PFSK-1 (cell line): ENCODE measurements at regions not wholly inside any gene's neighbourhood (a gene's known extent, or its start where the extent isn't known, plus 50 kb on each side); places are given as distances from the start of the nearest gene placed in this dataset.

Experiments
- FOXP2 ChIP-seq: optimal IDR thresholded peaks from 2 replicates; pipeline ENCODE3; 2011; ENCODE audit warnings: borderline replicate concordance, control low read depth, inconsistent platforms; ENCODE audit not compliant: insufficient read depth; ENCODE audit errors: extremely low read length, extremely low read depth
- POLR2AphosphoS5 ChIP-seq: IDR thresholded peaks from 2 replicates; pipeline ENCODE4 v1.6.1; 2012; ENCODE audit warnings: low read depth, mild to moderate bottlenecking, control low read depth, low read length, moderate library complexity
- REST ChIP-seq, 2 experiments: IDR thresholded peaks; 2 replicates each; pipeline versions ENCODE4 v1.6.1 to v1.8.0; 2011 to 2012; ENCODE audit warnings: low read depth in 2 of 2, low read length in 2 of 2, control low read depth in 1 of 2, inconsistent platforms in 1 of 2, mild to moderate bottlenecking in 1 of 2, moderate library complexity in 1 of 2; ENCODE audit not compliant: insufficient read depth in 1 of 2
- SIN3A ChIP-seq: IDR thresholded peaks from 2 replicates; pipeline ENCODE4 v1.6.1; 2012; ENCODE audit warnings: mild to moderate bottlenecking, low read length, moderate library complexity, borderline replicate concordance; ENCODE audit not compliant: insufficient read depth
- TAF1 ChIP-seq: IDR thresholded peaks from 2 replicates; pipeline ENCODE4 v1.6.1; 2012; ENCODE audit warnings: low read length, control low read depth, borderline replicate concordance; ENCODE audit not compliant: insufficient read depth

- no peak for TF ChIP-seq FOXP2
These were observed 160.9 kb upstream of the AHI1 start for GRCh38 chr6:135658481-135658880.

GRCh38 chr6:135658916-135659315 lies 161.4 kb upstream of the AHI1 start:
- TF ChIP-seq TAF1 (no peak), POLR2AphosphoS5 (no peak), REST (IDR thresholded peaks at IDR 0.05; ENCODE audit: insufficient read depth in 1 of 2, low read depth in 2 of 2, low read length in 2 of 2) (no peak), SIN3A (no peak), FOXP2 (no peak)

- no peak for TF ChIP-seq REST (IDR thresholded peaks at IDR 0.05; ENCODE audit: insufficient read depth in 1 of 2, low read depth in 2 of 2, low read length in 2 of 2)
- no peak for TF ChIP-seq FOXP2
- TF ChIP-seq SIN3A = no peak
- no peak for TF ChIP-seq POLR2AphosphoS5
- no peak for TF ChIP-seq TAF1
These were observed 167.0 kb upstream of the AHI1 start for GRCh38 chr6:135664527-135664926.

- TF ChIP-seq SIN3A (no peak), REST (IDR thresholded peaks at IDR 0.05; ENCODE audit: insufficient read depth in 1 of 2, low read depth in 2 of 2, low read length in 2 of 2) (no peak), POLR2AphosphoS5 (no peak), FOXP2 (no peak), TAF1 (no peak)
These were observed 168.4 kb upstream of the AHI1 start for GRCh38 chr6:135665935-135666334.

GRCh38 chr6:135667691-135668455 lies 170.3 kb upstream of the AHI1 start:
- TF ChIP-seq REST (IDR thresholded peaks at IDR 0.05; ENCODE audit: insufficient read depth in 1 of 2, low read depth in 2 of 2, low read length in 2 of 2) (no peak), SIN3A (0 out of 2 replicates have a peak, but pooled peaks have one; percentile 69)
